Duodenal mucosa (tissue), 2 donors: ENCODE measurements at regions not wholly inside any gene's neighbourhood (a gene's known extent, or its start where the extent isn't known, plus 50 kb on each side); places are given as distances from the start of the nearest gene placed in this dataset.

Experiments used
- H3K27ac ChIP-seq: one replicate; pipeline ENCODE4 v1.7.0; 2013; ENCODE audit warnings: low read depth, low read length
- H3K27me3 ChIP-seq, 2 donors: one replicate each; pipeline ENCODE4 v1.7.0; 2013; ENCODE audit warnings: low read length in 2 of 2, control low read depth in 1 of 2; ENCODE audit not compliant: insufficient read depth in 2 of 2, control insufficient read depth in 1 of 2
- H3K36me3 ChIP-seq, 2 donors: one replicate each; pipeline ENCODE4 v1.7.0; 2013; ENCODE audit warnings: low read length in 2 of 2, control low read depth in 1 of 2; ENCODE audit not compliant: insufficient read depth in 2 of 2, control insufficient read depth in 1 of 2
- H3K4me1 ChIP-seq, 2 donors: one replicate each; pipeline ENCODE4 v1.7.0; 2013; ENCODE audit warnings: low read length in 2 of 2, control low read depth in 1 of 2; ENCODE audit not compliant: insufficient read depth in 2 of 2, control insufficient read depth in 1 of 2
- H3K4me3 ChIP-seq, 2 donors: one replicate each; pipeline ENCODE4 v1.7.0; 2013; ENCODE audit warnings: low read length in 2 of 2, low read depth in 1 of 2
- H3K9ac ChIP-seq, 2 donors: one replicate each; pipeline ENCODE4 v1.7.0; 2013; ENCODE audit warnings: low read length in 2 of 2, low read depth in 1 of 2
- H3K9me3 ChIP-seq, 2 donors: one replicate each; pipeline ENCODE4 v1.7.0; 2013; ENCODE audit warnings: low read length in 2 of 2, control low read depth in 1 of 2; ENCODE audit not compliant: control insufficient read depth in 1 of 2

GRCh38 chr1:177775924-177776323, 193.9 kb downstream of the SEC16B start:
- H3K9ac ChIP-seq: no peak overlapping the region
- H3K4me1 ChIP-seq: no peaks in the 10 kb centered on the region
- no peaks in the 10 kb centered on the region for H3K36me3 ChIP-seq
- H3K9me3 ChIP-seq: peaks cover 3 to 7% of the 10 kb centered on the region in 2 donors
- H3K27ac ChIP-seq: no peak overlapping the region
- peaks cover 0 to 7% of the 10 kb centered on the region in 2 donors for H3K27me3 ChIP-seq
- H3K4me3 ChIP-seq: no peak overlapping the region

- no peaks in the 10 kb centered on the region for H3K27me3 ChIP-seq
- H3K9me3 ChIP-seq: peaks cover 3 to 7% of the 10 kb centered on the region in 2 donors
- H3K4me1 ChIP-seq: no peaks in the 10 kb centered on the region
- no peak overlapping the region for H3K4me3 ChIP-seq
- no peak overlapping the region for H3K27ac ChIP-seq
- no peaks in the 10 kb centered on the region for H3K36me3 ChIP-seq
- no peak overlapping the region for H3K9ac ChIP-seq
These were observed 197.4 kb downstream of the SEC16B start for GRCh38 chr1:177772386-177772960.

GRCh38 chr1:177771688-177772087, 198.2 kb downstream of the SEC16B start:
- no peaks in the 10 kb centered on the region for H3K27me3 ChIP-seq
- no peak overlapping the region for H3K27ac ChIP-seq
- H3K9ac ChIP-seq: no peak overlapping the region
- H3K4me1 ChIP-seq: no peaks in the 10 kb centered on the region
- no peak overlapping the region for H3K4me3 ChIP-seq
- H3K9me3 ChIP-seq: peaks cover 3 to 7% of the 10 kb centered on the region in 2 donors
- no peaks in the 10 kb centered on the region for H3K36me3 ChIP-seq

GRCh38 chr1:177770096-177770495, 199.8 kb downstream of the SEC16B start:
- H3K27ac ChIP-seq: no peak overlapping the region
- H3K27me3 ChIP-seq: no peaks in the 10 kb centered on the region
- no peak overlapping the region for H3K9ac ChIP-seq
- H3K36me3 ChIP-seq: no peaks in the 10 kb centered on the region
- H3K9me3 ChIP-seq: peaks cover 3 to 7% of the 10 kb centered on the region in 2 donors
- no peak overlapping the region for H3K4me3 ChIP-seq
- H3K4me1 ChIP-seq: no peaks in the 10 kb centered on the region

- Histone ChIP-seq H3K27ac (no peak overlapping the region), H3K27me3 (no peaks in the 10 kb centered on the region), H3K9ac (no peak overlapping the region), H3K36me3 (no peaks in the 10 kb centered on the region), H3K9me3 (no peaks in the 10 kb centered on the region), H3K4me1 (no peaks in the 10 kb centered on the region), H3K4me3 (no peak overlapping the region)
These were observed 213.9 kb downstream of the SEC16B start for GRCh38 chr1:177755851-177756560.

- Histone ChIP-seq H3K27me3 (no peaks in the 10 kb centered on the region), H3K4me3 (no peak overlapping the region), H3K4me1 (no peaks in the 10 kb centered on the region), H3K36me3 (no peaks in the 10 kb centered on the region), H3K9me3 (no peaks in the 10 kb centered on the region), H3K9ac (no peak overlapping the region), H3K27ac (no peak overlapping the region)
These were observed 215.3 kb downstream of the SEC16B start for GRCh38 chr1:177754603-177755002.

GRCh38 chr1:177753655-177754054, 216.2 kb downstream of the SEC16B start:
- Histone ChIP-seq H3K27ac (no peak overlapping the region), H3K9ac (no peak overlapping the region), H3K27me3 (no peaks in the 10 kb centered on the region), H3K4me3 (no peak overlapping the region), H3K36me3 (no peaks in the 10 kb centered on the region), H3K9me3 (no peaks in the 10 kb centered on the region), H3K4me1 (no peaks in the 10 kb centered on the region)

GRCh38 chr1:177748080-177748801, 221.6 kb downstream of the SEC16B start:
- Histone ChIP-seq H3K27me3 (no peaks in the 10 kb centered on the region), H3K27ac (no peak overlapping the region), H3K9ac (no peak overlapping the region), H3K4me3 (no peak overlapping the region), H3K9me3 (no peaks in the 10 kb centered on the region), H3K4me1 (peaks cover 0 to 4% of the 10 kb centered on the region in 2 donors), H3K36me3 (no peaks in the 10 kb centered on the region)

- Histone ChIP-seq H3K27me3 (no peaks in the 10 kb centered on the region), H3K9ac (no peak overlapping the region), H3K27ac (no peak overlapping the region), H3K9me3 (no peaks in the 10 kb centered on the region), H3K36me3 (no peaks in the 10 kb centered on the region), H3K4me3 (no peak overlapping the region), H3K4me1 (peaks cover 0 to 4% of the 10 kb centered on the region in 2 donors)
These were observed 223.7 kb downstream of the SEC16B start for GRCh38 chr1:177746155-177746554.

GRCh38 chr1:177744906-177745305, 225.0 kb downstream of the SEC16B start:
- H3K9me3 ChIP-seq: no peaks in the 10 kb centered on the region
- no peak overlapping the region for H3K4me3 ChIP-seq

More at GRCh38 chr1:177744906-177745305, 225.0 kb downstream of the SEC16B start:
- H3K36me3 ChIP-seq: no peaks in the 10 kb centered on the region
- H3K27ac ChIP-seq: no peak overlapping the region
- H3K4me1 ChIP-seq: peaks cover 0 to 4% of the 10 kb centered on the region in 2 donors
- no peak overlapping the region for H3K9ac ChIP-seq
- no peaks in the 10 kb centered on the region for H3K27me3 ChIP-seq
